ENCODE measurements at regions not wholly inside any gene's neighbourhood (a gene's known extent, or its start where the extent isn't known, plus 50 kb on each side); places are given as distances from the start of the nearest gene placed in this dataset.

DNA sequence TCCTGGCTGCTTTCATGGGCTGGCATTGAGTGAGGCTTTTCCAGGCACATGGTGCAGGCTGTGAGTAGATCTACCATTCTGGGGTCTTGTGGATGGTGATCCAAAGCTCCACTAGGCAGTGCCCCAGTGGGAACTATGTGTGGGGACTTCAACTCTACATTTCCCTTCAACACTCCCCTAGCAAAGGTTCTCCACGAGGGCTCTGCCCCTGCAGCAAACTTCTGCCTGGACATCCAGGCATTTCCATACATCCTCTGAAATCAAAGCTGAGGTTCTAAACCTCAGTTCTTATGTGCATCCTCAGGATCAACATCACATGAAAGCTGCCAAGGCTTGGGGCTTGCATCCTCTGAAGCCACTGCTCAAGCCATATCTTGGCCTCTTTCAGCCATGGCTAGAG is 282.9 kb upstream of the ZPLD1 start:
- no peak for DNase-seq
- TF ChIP-seq CTCF (IDR thresholded peaks at IDR 0.05; ENCODE audit: borderline replicate concordance, extremely low read depth, low read length, poor library complexity, severe bottlenecking): no peak
- H3K27ac ChIP-seq (ENCODE audit: low read length): no peak overlapping the region
- peaks cover 8% of the 10 kb centered on the region for H3K9me3 ChIP-seq (ENCODE audit: insufficient read depth, low read length, severe bottlenecking)
- no peaks in the 10 kb centered on the region for H3K79me2 ChIP-seq (ENCODE audit: insufficient read depth, low read length)
- no peaks in the 10 kb centered on the region for H3K36me3 ChIP-seq (ENCODE audit: insufficient read depth, low read length)
- no peaks in the 10 kb centered on the region for H3K27me3 ChIP-seq (ENCODE audit: insufficient read depth, low read length, poor library complexity)
- H3K4me2 ChIP-seq (ENCODE audit: insufficient read depth, low read length): no peak overlapping the region
- no peak for ATAC-seq (ENCODE audit: insufficient read depth, low read depth)
- H3K9ac ChIP-seq (ENCODE audit: low read depth, low read length): no peak overlapping the region
- no peaks in the 10 kb centered on the region for H4K20me1 ChIP-seq (ENCODE audit: insufficient read depth, low read length)
- H3K4me3 ChIP-seq (ENCODE audit: low read depth in 1 of 2, low read length in 2 of 2): no peak overlapping the region
- H3K4me1 ChIP-seq (ENCODE audit: insufficient read depth, low read length): no peaks in the 10 kb centered on the region
- no peak overlapping the region for H2AFZ ChIP-seq (ENCODE audit: low read depth, low read length)

- TF ChIP-seq EZH2 (IDR thresholded peaks at IDR 0.05; ENCODE audit: borderline replicate concordance, low read depth, low read length, severe bottlenecking): no peak
- no peak for TF ChIP-seq CTCF (IDR thresholded peaks at IDR 0.05; ENCODE audit: borderline replicate concordance, extremely low read depth, low read length, poor library complexity, severe bottlenecking)
- DNase-seq (no peak), ATAC-seq (ENCODE audit: insufficient read depth, low read depth) (no peak)
- Histone ChIP-seq H3K9ac (ENCODE audit: low read depth, low read length) (no peak overlapping the region), H3K9me3 (ENCODE audit: insufficient read depth, low read length, severe bottlenecking) (peaks cover 8% of the 10 kb centered on the region), H3K79me2 (ENCODE audit: insufficient read depth, low read length) (no peaks in the 10 kb centered on the region), H3K4me1 (ENCODE audit: insufficient read depth, low read length) (no peaks in the 10 kb centered on the region), H3K27ac (ENCODE audit: low read length) (no peak overlapping the region), H4K20me1 (ENCODE audit: insufficient read depth, low read length) (no peaks in the 10 kb centered on the region), H2AFZ (ENCODE audit: low read depth, low read length) (no peak overlapping the region), H3K4me3 (ENCODE audit: low read depth in 1 of 2, low read length in 2 of 2) (no peak overlapping the region), H3K36me3 (ENCODE audit: insufficient read depth, low read length) (no peaks in the 10 kb centered on the region), H3K27me3 (ENCODE audit: insufficient read depth, low read length, poor library complexity) (no peaks in the 10 kb centered on the region), H3K4me2 (ENCODE audit: insufficient read depth, low read length) (no peak overlapping the region)
Measured at GRCh38 chr3:102156426-102156825, 278.4 kb upstream of the ZPLD1 start.

DNA sequence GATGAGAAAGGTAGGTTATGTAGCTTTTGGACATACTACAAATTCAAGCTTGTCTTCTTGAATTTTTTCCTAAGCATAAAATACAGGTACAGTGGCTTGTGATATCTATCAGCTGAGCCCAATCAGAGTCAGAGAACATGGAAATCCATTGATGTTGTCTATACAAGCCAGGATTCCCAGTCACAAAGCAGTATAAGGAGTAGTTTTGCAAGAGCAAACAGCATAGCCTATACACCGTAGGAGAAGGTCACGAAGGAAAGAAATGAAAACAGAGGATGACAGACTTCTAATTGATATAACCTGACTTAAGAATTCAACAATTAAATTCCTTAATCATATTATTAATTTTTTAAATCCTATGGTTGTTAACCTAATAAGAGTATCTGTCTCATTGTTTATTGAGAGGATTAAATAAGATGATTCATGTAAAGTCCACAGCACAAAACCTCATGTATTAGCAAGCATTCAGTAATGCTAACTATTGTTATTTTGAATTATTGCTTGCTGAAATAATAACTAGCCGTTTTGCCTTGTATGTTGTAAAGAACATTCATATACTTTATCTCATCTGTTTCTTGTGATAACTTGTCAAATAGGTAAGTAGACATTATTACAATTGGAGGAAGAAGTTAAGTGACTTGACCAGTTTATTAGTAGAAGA is 276.6 kb upstream of the ZPLD1 start:
- Histone ChIP-seq H3K9me3 (ENCODE audit: insufficient read depth, low read length, severe bottlenecking) (no peaks in the 10 kb centered on the region), H4K20me1 (ENCODE audit: insufficient read depth, low read length) (no peaks in the 10 kb centered on the region), H3K9ac (ENCODE audit: low read depth, low read length) (no peak overlapping the region), H3K36me3 (ENCODE audit: insufficient read depth, low read length) (no peaks in the 10 kb centered on the region), H3K79me2 (ENCODE audit: insufficient read depth, low read length) (no peaks in the 10 kb centered on the region), H2AFZ (ENCODE audit: low read depth, low read length) (no peak overlapping the region), H3K4me3 (ENCODE audit: low read depth in 1 of 2, low read length in 2 of 2) (no peak overlapping the region), H3K27ac (ENCODE audit: low read length) (no peak overlapping the region), H3K27me3 (ENCODE audit: insufficient read depth, low read length, poor library complexity) (no peaks in the 10 kb centered on the region), H3K4me1 (ENCODE audit: insufficient read depth, low read length) (no peaks in the 10 kb centered on the region), H3K4me2 (ENCODE audit: insufficient read depth, low read length) (no peak overlapping the region)
- TF ChIP-seq EZH2 (IDR thresholded peaks at IDR 0.05; ENCODE audit: borderline replicate concordance, low read depth, low read length, severe bottlenecking) (no peak), CTCF (IDR thresholded peaks at IDR 0.05; ENCODE audit: borderline replicate concordance, extremely low read depth, low read length, poor library complexity, severe bottlenecking) (no peak)
- DNase-seq: no peak
- no peak for ATAC-seq (ENCODE audit: insufficient read depth, low read depth)

Measured in DND-41 (cell line).